GM12878 (cell line): ENCODE measurements at regions not wholly inside any gene's neighbourhood (a gene's known extent, or its start where the extent isn't known, plus 50 kb on each side); places are given as distances from the start of the nearest gene placed in this dataset.

Experiments used
- CTCF ChIP-seq, 3 experiments: IDR thresholded peaks in 2 of 3; conservative IDR thresholded peaks in 1 of 3; 2 replicates each; pipeline ENCODE4 v1.5.1; 2011; ENCODE audit warnings: low read depth in 3 of 3, low read length in 3 of 3, mild to moderate bottlenecking in 3 of 3, control low read depth in 2 of 3, moderate library complexity in 2 of 3, inconsistent platforms in 1 of 3, mixed read lengths in 1 of 3; ENCODE audit not compliant: control insufficient read depth in 2 of 3, insufficient read depth in 1 of 3; ENCODE audit errors: extremely low read depth in 1 of 3
- E2F4 ChIP-seq: IDR thresholded peaks from 2 replicates; pipeline ENCODE4 v1.6.1; 2012; ENCODE audit warnings: low read depth, low read length, improper control_type of control experiment
- FOS ChIP-seq: IDR thresholded peaks from 3 replicates; pipeline ENCODE4 v1.6.1; 2011; ENCODE audit warnings: borderline replicate concordance; ENCODE audit not compliant: insufficient read length; ENCODE audit errors: extremely low read depth
- MTA2 ChIP-seq: fragments of 450-650 bp; IDR thresholded peaks from 2 replicates; pipeline ENCODE4 v1.6.1; 2016; ENCODE audit warnings: low read depth, mild to moderate bottlenecking, moderate library complexity
- MYC ChIP-seq: IDR thresholded peaks from 2 replicates; pipeline ENCODE4 v1.6.1; 2011; ENCODE audit warnings: mild to moderate bottlenecking, low read length, moderate library complexity, inconsistent platforms; ENCODE audit not compliant: insufficient read depth, insufficient replicate concordance, insufficient read length, severe bottlenecking
- RFX5 ChIP-seq: IDR thresholded peaks from 2 replicates; pipeline ENCODE4 v1.6.1; 2011; ENCODE audit warnings: low read depth, low read length, improper control_type of control experiment
- TF ChIP-seq, protein P1 (sequence below): IDR thresholded peaks from 2 replicates; pipeline ENCODE4 v1.6.1; 2011; ENCODE audit warnings: low read depth, low read length, improper control_type of control experiment, borderline replicate concordance

DNA sequence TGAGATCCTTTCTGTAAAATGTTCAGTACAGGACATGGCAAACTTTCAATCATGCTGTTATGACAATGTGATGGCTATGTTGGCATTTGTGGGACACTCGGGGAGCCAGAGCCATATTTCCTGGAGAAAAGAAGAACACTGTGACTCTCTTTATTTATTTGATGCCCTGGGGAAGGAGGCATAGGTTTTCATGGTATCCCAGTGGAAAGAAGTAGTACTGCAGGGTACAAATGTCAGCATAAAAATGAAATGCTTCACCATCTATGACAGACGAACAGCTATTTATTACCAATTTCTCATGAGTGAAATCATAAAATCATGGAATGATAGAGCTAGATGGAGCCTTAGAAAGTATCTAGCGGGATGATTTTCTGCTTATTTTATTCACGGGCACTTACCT is 217.1 kb downstream of the COL4A1 start:
- TF ChIP-seq, protein P1, sequence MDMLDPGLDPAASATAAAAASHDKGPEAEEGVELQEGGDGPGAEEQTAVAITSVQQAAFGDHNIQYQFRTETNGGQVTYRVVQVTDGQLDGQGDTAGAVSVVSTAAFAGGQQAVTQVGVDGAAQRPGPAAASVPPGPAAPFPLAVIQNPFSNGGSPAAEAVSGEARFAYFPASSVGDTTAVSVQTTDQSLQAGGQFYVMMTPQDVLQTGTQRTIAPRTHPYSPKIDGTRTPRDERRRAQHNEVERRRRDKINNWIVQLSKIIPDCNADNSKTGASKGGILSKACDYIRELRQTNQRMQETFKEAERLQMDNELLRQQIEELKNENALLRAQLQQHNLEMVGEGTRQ: no peak
- TF ChIP-seq RFX5 (no peak), CTCF (IDR thresholded peaks at IDR 0.05 in 2 of 3, conservative IDR thresholded peaks at IDR 0.05 in 1 of 3; ENCODE audit: control insufficient read depth in 2 of 3, extremely low read depth in 1 of 3, insufficient read depth in 1 of 3, low read depth in 3 of 3, low read length in 3 of 3) (peak in 2 of 3 experiments; percentile 14 to 42; a peak in 2 of 6 replicates), E2F4 (no peak), FOS (no peak), MTA2 (no peak), MYC (no peak)
